Activated CD4-positive, alpha-beta T cell treated with anti-CD3 and anti-CD28 coated beads for 48 hours (primary cell): ENCODE measurements at regions not wholly inside any gene's neighbourhood (a gene's known extent, or its start where the extent isn't known, plus 50 kb on each side); places are given as distances from the start of the nearest gene placed in this dataset.

ENCODE experiments used
- DNase-seq: peaks from one replicate; pipeline ENCODE4 v3.0.0-alpha.2; 2020

GRCh38 chr16:5498562-5498961 is 401.0 kb upstream of the EEF2KMT start:
- DNase-seq: no peak

GRCh38 chr16:5496013-5496412 is 398.4 kb upstream of the EEF2KMT start:
- DNase-seq: no peak

GRCh38 chr16:5490499-5490898 is 392.9 kb upstream of the EEF2KMT start:
- peak; percentile 63 for DNase-seq

GRCh38 chr16:5488581-5488980 is 391.0 kb upstream of the EEF2KMT start:
- no peak for DNase-seq

GRCh38 chr16:5487728-5488127 is 390.1 kb upstream of the EEF2KMT start:
- DNase-seq: no peak

GRCh38 chr16:5482256-5482655 is 384.7 kb upstream of the EEF2KMT start:
- DNase-seq: no peak

GRCh38 chr16:5480431-5481195 is 383.0 kb upstream of the EEF2KMT start:
- no peak for DNase-seq

GRCh38 chr16:5479926-5480325 is 382.3 kb upstream of the EEF2KMT start:
- no peak for DNase-seq

- DNase-seq: no peak
Measured at GRCh38 chr16:5478036-5478435, 380.4 kb upstream of the EEF2KMT start.

- no peak for DNase-seq
Measured at GRCh38 chr16:5477251-5477650, 379.7 kb upstream of the EEF2KMT start.

- no peak for DNase-seq
Measured at GRCh38 chr16:5472552-5472951, 375.0 kb upstream of the EEF2KMT start.

- no peak for DNase-seq
Measured at GRCh38 chr16:5468488-5468887, 370.9 kb upstream of the EEF2KMT start.

GRCh38 chr16:5467552-5467951 is 370.0 kb upstream of the EEF2KMT start:
- DNase-seq: no peak

- no peak for DNase-seq
Measured at GRCh38 chr16:5466551-5466950, 369.0 kb upstream of the EEF2KMT start.

- DNase-seq: no peak
Measured at GRCh38 chr16:5465714-5466113, 368.1 kb upstream of the EEF2KMT start.

GRCh38 chr16:5463820-5464219 is 366.2 kb upstream of the EEF2KMT start:
- DNase-seq: no peak

GRCh38 chr16:5461574-5461973 is 364.0 kb upstream of the EEF2KMT start:
- DNase-seq: no peak

- no peak for DNase-seq
Measured at GRCh38 chr16:5461141-5461540, 363.5 kb upstream of the EEF2KMT start.

GRCh38 chr16:5460701-5461100 is 363.1 kb upstream of the EEF2KMT start:
- DNase-seq: no peak

- DNase-seq: no peak
Measured at GRCh38 chr16:5459863-5460262, 362.3 kb upstream of the EEF2KMT start.

GRCh38 chr16:5455110-5455509 is 357.5 kb upstream of the EEF2KMT start:
- DNase-seq: no peak

- no peak for DNase-seq
Measured at GRCh38 chr16:5454349-5454748, 356.8 kb upstream of the EEF2KMT start.

- no peak for DNase-seq
Measured at GRCh38 chr16:5451641-5452040, 354.0 kb upstream of the EEF2KMT start.

GRCh38 chr16:5450409-5451104 is 353.0 kb upstream of the EEF2KMT start:
- DNase-seq: no peak

- DNase-seq: no peak
Measured at GRCh38 chr16:5449901-5450300, 352.3 kb upstream of the EEF2KMT start.
